ENCODE measurements at regions not wholly inside any gene's neighbourhood (a gene's known extent, or its start where the extent isn't known, plus 50 kb on each side); places are given as distances from the start of the nearest gene placed in this dataset.

DNA sequence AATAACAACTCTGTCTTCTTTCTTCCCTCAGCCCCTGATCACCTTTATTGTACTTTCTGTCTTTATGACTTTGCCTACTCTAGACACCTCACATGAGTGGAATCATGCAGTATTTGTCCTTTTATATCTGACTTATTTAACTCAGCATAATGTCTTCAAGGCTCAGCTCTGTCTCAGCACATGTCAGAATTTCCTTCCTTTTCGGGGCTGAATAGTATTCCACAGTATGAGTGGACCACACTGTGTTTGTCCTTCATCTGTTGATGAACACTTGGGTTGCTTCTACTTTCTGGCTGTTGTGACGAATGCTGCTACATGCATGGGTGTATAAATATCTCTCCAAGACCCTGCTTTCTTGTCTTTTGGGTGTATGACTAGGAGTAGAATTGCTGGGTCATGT lies 117.6 kb downstream of the KIF26A start:
- TF ChIP-seq, protein P1, sequence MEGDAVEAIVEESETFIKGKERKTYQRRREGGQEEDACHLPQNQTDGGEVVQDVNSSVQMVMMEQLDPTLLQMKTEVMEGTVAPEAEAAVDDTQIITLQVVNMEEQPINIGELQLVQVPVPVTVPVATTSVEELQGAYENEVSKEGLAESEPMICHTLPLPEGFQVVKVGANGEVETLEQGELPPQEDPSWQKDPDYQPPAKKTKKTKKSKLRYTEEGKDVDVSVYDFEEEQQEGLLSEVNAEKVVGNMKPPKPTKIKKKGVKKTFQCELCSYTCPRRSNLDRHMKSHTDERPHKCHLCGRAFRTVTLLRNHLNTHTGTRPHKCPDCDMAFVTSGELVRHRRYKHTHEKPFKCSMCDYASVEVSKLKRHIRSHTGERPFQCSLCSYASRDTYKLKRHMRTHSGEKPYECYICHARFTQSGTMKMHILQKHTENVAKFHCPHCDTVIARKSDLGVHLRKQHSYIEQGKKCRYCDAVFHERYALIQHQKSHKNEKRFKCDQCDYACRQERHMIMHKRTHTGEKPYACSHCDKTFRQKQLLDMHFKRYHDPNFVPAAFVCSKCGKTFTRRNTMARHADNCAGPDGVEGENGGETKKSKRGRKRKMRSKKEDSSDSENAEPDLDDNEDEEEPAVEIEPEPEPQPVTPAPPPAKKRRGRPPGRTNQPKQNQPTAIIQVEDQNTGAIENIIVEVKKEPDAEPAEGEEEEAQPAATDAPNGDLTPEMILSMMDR (IDR thresholded peaks at IDR 0.05 in 4 of 5, conservative IDR thresholded peaks at IDR 0.05 in 1 of 5) = no peak
- no peak for TF ChIP-seq POLR2A (IDR thresholded peaks at IDR 0.05)
